NCI-H1105 treated with DMSO at 0.1 percent for 48 hours (cell line): ENCODE measurements at regions not wholly inside any gene's neighbourhood (a gene's known extent, or its start where the extent isn't known, plus 50 kb on each side); places are given as distances from the start of the nearest gene placed in this dataset.

Experiments used
- DNase-seq: peaks from one replicate; lab custom pipeline; 2025; lab: John Stamatoyannopoulos, UW

- DNase-seq = no peak
These were observed 179.0 kb upstream of the TMEFF2 start for GRCh38 chr2:192373754-192374153.

GRCh38 chr2:192373221-192373620 is 178.5 kb upstream of the TMEFF2 start:
- DNase-seq = no peak

DNA sequence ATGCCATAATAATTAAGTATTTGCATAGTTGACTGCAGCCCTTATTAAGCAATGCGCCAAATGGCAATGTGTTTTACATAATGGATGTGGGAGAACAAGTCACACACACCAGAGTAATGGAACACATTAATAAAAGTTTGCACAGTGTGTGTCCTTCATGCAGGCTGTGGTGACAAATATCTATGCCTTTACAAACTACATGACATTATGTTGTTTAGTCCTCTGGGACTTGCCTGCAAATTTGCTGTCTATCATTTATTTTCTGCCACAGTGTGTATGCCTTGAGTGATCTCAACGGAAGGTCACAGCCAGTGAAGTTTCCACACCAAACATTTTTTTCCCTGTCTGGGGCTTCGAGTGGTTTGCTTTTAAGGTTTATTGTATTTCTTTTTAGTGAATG is 175.2 kb upstream of the TMEFF2 start:
- no peak for DNase-seq

DNA sequence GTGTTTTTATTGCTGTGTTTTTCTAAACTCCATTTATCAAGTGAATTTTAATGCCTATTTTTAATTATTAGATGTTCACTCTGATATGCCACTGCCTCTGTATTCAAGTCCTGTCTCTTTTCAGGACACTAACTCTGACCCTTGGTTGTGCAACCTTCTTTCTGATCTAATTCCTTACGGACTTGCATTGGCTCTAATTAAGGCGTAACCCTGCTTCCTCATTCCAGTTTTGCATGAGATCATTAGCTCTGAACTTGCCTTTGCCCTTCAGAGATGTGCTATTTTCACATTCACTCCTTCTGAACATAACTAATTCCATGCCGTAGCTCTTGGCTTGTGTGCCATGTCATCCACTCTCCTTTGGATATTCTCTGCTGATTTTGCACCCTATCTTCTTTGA is 162.5 kb upstream of the TMEFF2 start:
- no peak for DNase-seq

GRCh38 chr2:192354512-192355244 is 159.9 kb upstream of the TMEFF2 start:
- no peak for DNase-seq

- DNase-seq = no peak
These were observed 152.8 kb upstream of the TMEFF2 start for GRCh38 chr2:192347542-192347941.

DNA sequence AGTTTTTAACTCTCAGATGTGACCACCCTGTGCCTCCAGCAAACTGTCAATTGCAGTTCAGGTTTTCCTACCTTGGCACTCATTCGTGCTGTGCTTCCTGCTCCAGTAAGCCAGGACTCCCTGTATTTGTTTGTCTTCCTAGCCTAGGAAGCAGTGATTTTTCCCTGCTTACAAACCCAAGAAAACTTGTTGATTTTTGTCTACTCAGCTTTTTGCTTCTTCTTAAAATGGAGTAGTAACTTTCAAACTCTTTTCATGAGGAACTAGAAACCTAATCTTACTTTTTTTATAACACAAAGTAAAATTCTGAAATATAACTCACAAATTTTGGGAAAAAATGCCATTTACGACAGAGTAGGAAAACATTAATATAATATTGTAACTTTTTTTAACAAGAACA is 150.6 kb upstream of the TMEFF2 start:
- DNase-seq = no peak

DNA sequence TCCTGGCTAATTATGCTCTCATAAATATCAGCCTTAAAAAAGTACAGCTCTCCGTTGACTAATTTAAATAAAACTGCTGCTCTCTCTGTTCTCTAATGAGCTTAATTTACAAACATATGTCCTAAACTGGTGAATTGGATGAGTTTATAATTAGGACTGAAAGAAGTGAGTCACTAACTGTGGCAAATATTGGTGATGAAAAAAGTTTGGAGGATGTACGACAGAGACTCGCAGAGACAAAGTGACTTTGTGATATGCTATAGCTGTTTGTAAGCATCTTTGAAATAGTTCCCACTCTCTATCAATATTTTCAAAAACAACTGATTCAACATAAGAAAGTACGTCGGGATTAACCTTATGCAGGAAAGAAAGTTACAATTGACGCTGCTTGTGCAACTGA is 138.9 kb upstream of the TMEFF2 start:
- no peak for DNase-seq

GRCh38 chr2:192328297-192328696 is 133.6 kb upstream of the TMEFF2 start:
- no peak for DNase-seq

GRCh38 chr2:192327576-192327975 is 132.8 kb upstream of the TMEFF2 start:
- no peak for DNase-seq

DNA sequence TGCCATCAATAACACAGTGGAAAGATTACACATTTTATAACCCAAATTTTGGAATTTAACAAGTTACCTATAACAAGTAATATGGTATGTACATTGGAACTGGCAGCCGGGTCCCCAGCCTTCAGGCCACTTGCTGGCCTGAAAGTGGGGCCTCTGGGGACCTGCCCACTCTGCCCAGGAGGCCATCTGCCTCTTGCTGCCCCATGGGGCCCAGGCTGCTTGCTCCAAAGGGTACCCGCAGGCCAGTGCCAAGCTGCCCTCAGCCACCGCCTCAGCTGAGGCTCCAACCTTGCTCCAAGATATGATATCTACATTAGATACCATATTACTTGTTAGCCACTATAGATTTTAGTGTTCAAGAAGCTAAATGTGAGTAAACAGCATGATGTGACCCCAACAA is 120.8 kb upstream of the TMEFF2 start:
- no peak for DNase-seq

- DNase-seq = no peak
These were observed 120.2 kb upstream of the TMEFF2 start for GRCh38 chr2:192314800-192315481.

DNA sequence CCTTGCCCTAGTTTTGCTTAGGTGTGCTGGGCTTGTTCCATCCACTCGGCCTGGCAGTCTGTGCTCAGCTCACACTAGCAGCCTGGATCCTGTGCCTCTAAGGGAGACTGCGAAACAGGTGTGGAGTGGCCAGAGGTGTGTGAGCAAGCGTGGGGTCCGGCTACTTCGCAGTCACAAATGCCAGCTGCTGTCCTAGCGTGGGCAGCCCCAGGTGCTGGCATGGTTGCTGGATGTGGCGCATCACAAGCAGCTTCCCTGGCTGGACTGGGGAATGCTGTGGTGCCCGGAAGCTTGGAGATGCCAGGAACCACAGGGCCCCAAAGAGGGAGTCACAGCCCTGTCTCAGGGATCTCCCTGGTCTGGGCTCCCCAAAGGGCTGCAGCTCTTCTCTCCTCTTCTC is 119.0 kb upstream of the TMEFF2 start:
- DNase-seq = no peak

- no peak for DNase-seq
These were observed 117.1 kb upstream of the TMEFF2 start for GRCh38 chr2:192311701-192312460.

- no peak for DNase-seq
These were observed 112.8 kb upstream of the TMEFF2 start for GRCh38 chr2:192307530-192307929.

DNA sequence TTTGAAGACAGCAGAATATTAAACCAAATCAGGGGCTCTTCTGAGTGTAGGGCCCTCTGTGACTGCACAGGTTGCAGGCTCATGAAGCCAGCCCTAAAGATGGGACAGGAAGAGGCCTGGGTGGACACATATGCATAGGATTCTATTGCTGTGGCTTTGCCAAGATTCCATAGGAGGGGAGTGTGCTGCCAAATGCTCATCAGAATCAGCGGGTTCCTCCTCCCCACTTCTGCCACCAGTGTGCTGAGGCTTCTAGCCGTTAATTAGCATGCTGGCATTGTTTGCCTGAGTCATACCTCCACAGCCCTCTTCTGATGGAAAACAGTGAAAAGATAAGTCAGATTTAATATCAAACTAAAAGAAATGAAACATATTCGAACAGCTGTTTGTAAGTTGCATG is 103.9 kb upstream of the TMEFF2 start:
- DNase-seq = no peak

DNA sequence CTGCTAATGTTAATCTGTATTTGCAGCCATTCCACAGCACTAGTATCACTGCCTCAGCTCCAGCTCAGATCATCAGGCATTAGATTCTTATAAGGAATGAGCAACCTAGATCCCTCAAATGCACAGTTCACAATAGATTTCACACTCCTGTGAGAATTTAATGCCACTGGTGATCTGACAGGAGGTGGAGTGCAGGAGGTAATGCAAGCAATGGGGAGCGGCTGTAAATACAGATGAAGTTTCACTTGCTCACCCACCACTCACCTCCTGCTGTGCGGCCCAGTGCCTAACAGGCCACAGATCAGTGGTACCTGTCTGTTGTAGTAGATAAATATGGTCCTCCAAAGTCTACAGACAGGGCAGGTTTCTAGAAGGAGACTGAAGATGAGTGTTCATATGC is 97.7 kb upstream of the TMEFF2 start:
- no peak for DNase-seq

- DNase-seq = peak; percentile 60
These were observed 93.6 kb upstream of the TMEFF2 start for GRCh38 chr2:192288295-192288694.

GRCh38 chr2:192286093-192286701 is 91.5 kb upstream of the TMEFF2 start:
- peak; percentile 33 for DNase-seq

DNA sequence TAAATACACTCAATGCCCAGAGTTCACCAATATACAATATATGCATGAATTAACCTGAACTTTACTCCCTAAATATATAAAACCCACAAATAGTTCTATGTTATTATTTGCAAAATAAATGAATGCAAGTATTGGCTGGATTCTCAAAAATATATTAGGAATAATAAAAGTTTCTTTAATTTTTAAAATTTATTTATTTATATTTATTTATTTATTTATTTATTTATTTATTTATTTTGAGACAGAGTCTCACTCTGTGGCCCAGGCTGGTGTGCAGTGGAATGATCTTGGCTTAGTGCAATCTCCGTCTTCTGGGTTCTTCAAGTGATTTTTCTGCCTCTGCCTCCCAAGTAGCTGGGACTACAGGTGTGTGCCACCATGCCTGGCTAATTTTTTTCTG is 88.7 kb upstream of the TMEFF2 start:
- DNase-seq = no peak

- DNase-seq = no peak
These were observed 84.0 kb upstream of the TMEFF2 start for GRCh38 chr2:192278701-192279100.

- no peak for DNase-seq
These were observed 82.9 kb upstream of the TMEFF2 start for GRCh38 chr2:192277494-192278109.
